A673 (cell line): ENCODE measurements at regions not wholly inside any gene's neighbourhood (a gene's known extent, or its start where the extent isn't known, plus 50 kb on each side); places are given as distances from the start of the nearest gene placed in this dataset.

Experiments
- CTCF ChIP-seq: fragments of 300-800, 200-600 bp; sonication (generic); conservative IDR thresholded peaks from 2 replicates; pipeline ENCODE4 v1.5.1; 2017; ENCODE audit warnings: low read depth, mild to moderate bottlenecking, antibody characterized with exemption, low read length, moderate library complexity, mixed read lengths
- EZH2 ChIP-seq: fragments of 200-600 bp; sonication (generic); IDR thresholded peaks from 2 replicates; pipeline ENCODE4 v1.6.1; 2017; ENCODE audit warnings: borderline replicate concordance, low read depth, mild to moderate bottlenecking, mixed read lengths, antibody characterized with exemption, low read length; ENCODE audit not compliant: poor library complexity, severe bottlenecking

- no peak for TF ChIP-seq CTCF
- TF ChIP-seq EZH2: no peak
Measured at GRCh38 chr1:147390185-147390542, 147.7 kb downstream of the CHD1L start.
